SK-N-SH (cell line): ENCODE measurements at regions not wholly inside any gene's neighbourhood (a gene's known extent, or its start where the extent isn't known, plus 50 kb on each side); places are given as distances from the start of the nearest gene placed in this dataset.

Source experiments
- CTCF ChIA-PET: fragments of 300-600, 350-600 bp; formaldehyde crosslinking; extraction: SDS; loops from one replicate; lab custom pipeline; 2021; lab: Yijun Ruan, JAX
- POLR2A ChIA-PET: fragments of 350-600 bp; sonication (Branson Sonifier 250); formaldehyde crosslinking; extraction: SDS; loops from one replicate; lab custom pipeline; 2020; ENCODE audit warnings: antibody characterized with exemption, inconsistent platforms; lab: Yijun Ruan, JAX
- DNase-seq: peaks from one replicate; pipeline ENCODE4 v3.0.0; 2012
- H2AFZ ChIP-seq: fragments of 200-600 bp; sonication (generic); 2 replicates; pipeline ENCODE4 v1.8.1; 2016; ENCODE audit warnings: antibody characterized with exemption, mild to moderate bottlenecking, low read depth
- H3F3A ChIP-seq: fragments of 200-600 bp; sonication (generic); replicated peaks from 2 replicates; pipeline ENCODE3; 2016; ENCODE audit warnings: antibody characterized with exemption, mild to moderate bottlenecking; ENCODE audit not compliant: insufficient read depth
- H3K27ac ChIP-seq, 2 experiments: fragments of 200-500 bp in 1 of 2; fragments of 200-600 bp in 1 of 2; sonication (Bioruptor generic) in 1 of 2; sonication (generic), shearing (Covaris generic) in 1 of 2; 2 replicates each; pipeline versions ENCODE4 v1.5.1 to v1.6.1; 2014 to 2016; ENCODE audit warnings: low read depth in 2 of 2, inconsistent platforms in 1 of 2, low read length in 1 of 2, mild to moderate bottlenecking in 1 of 2, mixed read lengths in 1 of 2
- H3K27me3 ChIP-seq: fragments of 200-600 bp; sonication (generic), shearing (Covaris generic); 2 replicates; pipeline ENCODE4 v1.6.1; 2016; ENCODE audit warnings: mixed run types; ENCODE audit not compliant: insufficient read depth
- H3K36me3 ChIP-seq, 2 experiments: fragments of 200-500 bp in 1 of 2; fragments of 200-600 bp in 1 of 2; sonication (Bioruptor generic) in 1 of 2; sonication (generic) in 1 of 2; replicated peaks in 1 of 2; 2 replicates each; pipeline versions ENCODE3 to v1.5.1; 2014 to 2016; ENCODE audit warnings: low read length in 1 of 2, mild to moderate bottlenecking in 1 of 2; ENCODE audit not compliant: insufficient read depth in 2 of 2, control insufficient read depth in 1 of 2
- H3K4me1 ChIP-seq, 2 experiments: fragments of 200-500 bp in 1 of 2; fragments of 200-600 bp in 1 of 2; sonication (Bioruptor generic) in 1 of 2; sonication (generic), shearing (Covaris generic) in 1 of 2; 2 replicates each; pipeline versions ENCODE4 v1.5.1 to v1.6.1; 2014 to 2016; ENCODE audit warnings: low read depth in 1 of 2, low read length in 1 of 2, mixed run types in 1 of 2; ENCODE audit not compliant: insufficient read depth in 2 of 2, control insufficient read depth in 1 of 2
- H3K4me2 ChIP-seq: fragments of 200-600 bp; sonication (generic), shearing (Covaris generic); 2 replicates; pipeline ENCODE4 v1.6.1; 2017; ENCODE audit warnings: mixed run types
- H3K4me3 ChIP-seq, 2 experiments: fragments of 200-500 bp in 1 of 2; fragments of 200-600 bp in 1 of 2; sonication (Bioruptor generic) in 1 of 2; sonication (generic), shearing (Covaris generic) in 1 of 2; 2 replicates each; pipeline versions ENCODE4 v1.5.1 to v1.8.1; 2014 to 2016; ENCODE audit warnings: low read depth in 2 of 2, inconsistent platforms in 1 of 2, low read length in 1 of 2, mild to moderate bottlenecking in 1 of 2, mixed read lengths in 1 of 2, moderate library complexity in 1 of 2
- H3K79me2 ChIP-seq: fragments of 200-600 bp; sonication (generic); 2 replicates; pipeline ENCODE4 v1.8.1; 2017; ENCODE audit warnings: mild to moderate bottlenecking; ENCODE audit not compliant: insufficient read depth
- H3K9ac ChIP-seq: fragments of 200-600 bp; sonication (generic); 2 replicates; pipeline ENCODE4 v1.6.1; 2017; ENCODE audit warnings: mixed run types
- H3K9me2 ChIP-seq: fragments of 200-600 bp; sonication (generic); 2 replicates; pipeline ENCODE4 v1.6.1; 2017; ENCODE audit warnings: mixed run types
- H3K9me3 ChIP-seq: fragments of 200-600 bp; sonication (generic); 2 replicates; pipeline ENCODE4 v1.6.1; 2017; ENCODE audit warnings: mixed run types, mild to moderate bottlenecking, moderate library complexity
- H4K20me1 ChIP-seq: fragments of 200-600 bp; sonication (generic); 2 replicates; pipeline ENCODE4 v1.6.1; 2017; ENCODE audit warnings: mild to moderate bottlenecking, mixed run types; ENCODE audit not compliant: insufficient read depth
- CHD2 ChIP-seq: fragments of 150-350 bp; IDR thresholded peaks from 2 replicates; pipeline ENCODE4 v1.6.1; 2018; ENCODE audit warnings: low read length; ENCODE audit not compliant: partially characterized antibody
- EP300 ChIP-seq, 2 experiments: IDR thresholded peaks; 2 replicates each; pipeline versions ENCODE4 v1.4.0 to v1.6.1; 2012; ENCODE audit warnings: borderline replicate concordance in 1 of 2, low read depth in 1 of 2, low read length in 1 of 2
- FOXM1 ChIP-seq: IDR thresholded peaks from 2 replicates; pipeline ENCODE4 v1.4.0; 2012; ENCODE audit warnings: low read depth, mild to moderate bottlenecking
- GABPA ChIP-seq: IDR thresholded peaks from 2 replicates; pipeline ENCODE4 v1.4.0; 2012; ENCODE audit warnings: low read depth, mild to moderate bottlenecking
- JUND ChIP-seq: IDR thresholded peaks from 2 replicates; pipeline ENCODE4 v1.4.0; 2012
- MAX ChIP-seq: IDR thresholded peaks from 2 replicates; pipeline ENCODE4 v1.4.0; 2012; ENCODE audit warnings: low read depth
- MEF2A ChIP-seq: IDR thresholded peaks from 2 replicates; pipeline ENCODE4 v1.4.0; 2012; ENCODE audit warnings: low read depth, borderline replicate concordance
- MXI1 ChIP-seq: IDR thresholded peaks from 2 replicates; pipeline ENCODE4 v1.6.1; 2012; ENCODE audit warnings: mild to moderate bottlenecking, low read depth, low read length, improper control_type of control experiment
- POLR2AphosphoS5 ChIP-seq: IDR thresholded peaks from 2 replicates; pipeline ENCODE4 v1.6.1; 2012; ENCODE audit warnings: low read depth, low read length
- RAD21 ChIP-seq: IDR thresholded peaks from 2 replicates; pipeline ENCODE4 v1.6.1; 2012; ENCODE audit warnings: mild to moderate bottlenecking, low read length
- RFX5 ChIP-seq: IDR thresholded peaks from 2 replicates; pipeline ENCODE4 v1.6.1; 2012; ENCODE audit warnings: mild to moderate bottlenecking, improper control_type of control experiment, low read length
- RXRA ChIP-seq: IDR thresholded peaks from 2 replicates; pipeline ENCODE4 v1.4.0; 2012; ENCODE audit warnings: low read depth, mild to moderate bottlenecking, borderline replicate concordance
- SMC3 ChIP-seq: IDR thresholded peaks from 2 replicates; pipeline ENCODE4 v1.6.1; 2012; ENCODE audit warnings: low read depth, low read length, improper control_type of control experiment
- TAF1 ChIP-seq: IDR thresholded peaks from 2 replicates; pipeline ENCODE4 v1.6.1; 2012; ENCODE audit warnings: low read depth, mild to moderate bottlenecking, low read length, moderate library complexity, borderline replicate concordance
- TCF12 ChIP-seq: IDR thresholded peaks from 2 replicates; pipeline ENCODE4 v1.4.0; 2012
- TEAD4 ChIP-seq: IDR thresholded peaks from 2 replicates; pipeline ENCODE4 v1.4.0; 2012; ENCODE audit warnings: mild to moderate bottlenecking, borderline replicate concordance; ENCODE audit not compliant: insufficient read depth
- ZBTB33 ChIP-seq: IDR thresholded peaks from 2 replicates; pipeline ENCODE4 v1.4.0; 2012; ENCODE audit warnings: low read depth, borderline replicate concordance
- WGBS: methylation state at CpG from one replicate; pipeline ENCODE4 v1.1.6; 2017; ENCODE audit warnings: low lambda C conversion rate; 5-methylcytosine and 5-hydroxymethylcytosine counted together
- TF ChIP-seq, protein P1 (sequence below): IDR thresholded peaks from 2 replicates; pipeline ENCODE4 v1.4.0; 2012; ENCODE audit warnings: low read depth, borderline replicate concordance
- TF ChIP-seq, protein P2 (sequence below): IDR thresholded peaks from 2 replicates; pipeline ENCODE4; 2012
- TF ChIP-seq, protein P3 (sequence below): fragments of 150-350 bp; IDR thresholded peaks from 2 replicates; pipeline ENCODE4 v1.6.1; 2016; ENCODE audit warnings: mild to moderate bottlenecking, low read depth, low read length

- no peaks in the 10 kb centered on the region for H3K79me2 ChIP-seq
- POLR2A ChIA-PET = no interaction called here
- peaks cover 0 to 11% of the 10 kb centered on the region in 2 experiments; a peak in 1 of 4 replicates for H3K4me1 ChIP-seq
- 20% methylated on average over 4 of the region's 4 CpGs for WGBS
- no peaks in the 10 kb centered on the region for H3K36me3 ChIP-seq
- H2AFZ ChIP-seq = no peak overlapping the region
- no peak overlapping the region for H3K27ac ChIP-seq
- TF ChIP-seq EP300 (IDR thresholded peaks at IDR 0.05; ENCODE audit: borderline replicate concordance in 1 of 2, low read depth in 1 of 2, low read length in 1 of 2) (no peak), TCF12 (0 out of 2 replicates have a peak, but pooled peaks have one; percentile 14), JUND (0 out of 2 replicates have a peak, but pooled peaks have one; percentile 1)
- no peaks in the 10 kb centered on the region for H3K9me2 ChIP-seq
- no peak overlapping the region for H3K4me2 ChIP-seq
- no peaks in the 10 kb centered on the region for H3K27me3 ChIP-seq
- H3K9me3 ChIP-seq = no peaks in the 10 kb centered on the region
- no peak for DNase-seq
- H4K20me1 ChIP-seq = no peaks in the 10 kb centered on the region
- no peaks in the 10 kb centered on the region for H3F3A ChIP-seq
- H3K4me3 ChIP-seq = no peak overlapping the region
- CTCF ChIA-PET = no interaction called here
- no peak overlapping the region for H3K9ac ChIP-seq
These were observed 405.7 kb downstream of the FBXO15 start for GRCh38 chr18:73741946-73742345.

GRCh38 chr18:73739098-73739497 lies 408.5 kb downstream of the FBXO15 start:
- Histone ChIP-seq H3K4me3 (no peak overlapping the region), H3K4me1 (peaks cover 0 to 11% of the 10 kb centered on the region in 2 experiments; a peak in 1 of 4 replicates), H3K9me2 (no peaks in the 10 kb centered on the region), H3K27me3 (no peaks in the 10 kb centered on the region), H3K4me2 (no peak overlapping the region), H2AFZ (peak overlapping the region; percentile 10; the same call in 1 of the 2 replicates), H3K27ac (no peak overlapping the region), H3K9ac (no peak overlapping the region), H4K20me1 (no peaks in the 10 kb centered on the region), H3F3A (no peaks in the 10 kb centered on the region), H3K36me3 (no peaks in the 10 kb centered on the region), H3K79me2 (no peaks in the 10 kb centered on the region), H3K9me3 (no peaks in the 10 kb centered on the region)
- ChIA-PET POLR2A (no interaction called here), CTCF (no interaction called here)
- WGBS = 14% methylated on average over 3 of the region's 3 CpGs
- DNase-seq = no peak
- TF ChIP-seq MEF2A (peak; percentile 28; the same call in 1 of the 2 replicates), CHD2 (no peak), ZBTB33 (no peak), POLR2AphosphoS5 (no peak), JUND (peak; percentile 43), SMC3 (no peak), FOXM1 (no peak), RAD21 (no peak), TEAD4 (no peak), TCF12 (0 out of 2 replicates have a peak, but pooled peaks have one; percentile 30), TAF1 (no peak), GABPA (no peak), RXRA (no peak), MXI1 (no peak), MAX (no peak), RFX5 (no peak)
- TF ChIP-seq, protein P1, sequence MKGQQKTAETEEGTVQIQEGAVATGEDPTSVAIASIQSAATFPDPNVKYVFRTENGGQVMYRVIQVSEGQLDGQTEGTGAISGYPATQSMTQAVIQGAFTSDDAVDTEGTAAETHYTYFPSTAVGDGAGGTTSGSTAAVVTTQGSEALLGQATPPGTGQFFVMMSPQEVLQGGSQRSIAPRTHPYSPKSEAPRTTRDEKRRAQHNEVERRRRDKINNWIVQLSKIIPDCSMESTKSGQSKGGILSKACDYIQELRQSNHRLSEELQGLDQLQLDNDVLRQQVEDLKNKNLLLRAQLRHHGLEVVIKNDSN = no peak
- TF ChIP-seq, protein P2, sequence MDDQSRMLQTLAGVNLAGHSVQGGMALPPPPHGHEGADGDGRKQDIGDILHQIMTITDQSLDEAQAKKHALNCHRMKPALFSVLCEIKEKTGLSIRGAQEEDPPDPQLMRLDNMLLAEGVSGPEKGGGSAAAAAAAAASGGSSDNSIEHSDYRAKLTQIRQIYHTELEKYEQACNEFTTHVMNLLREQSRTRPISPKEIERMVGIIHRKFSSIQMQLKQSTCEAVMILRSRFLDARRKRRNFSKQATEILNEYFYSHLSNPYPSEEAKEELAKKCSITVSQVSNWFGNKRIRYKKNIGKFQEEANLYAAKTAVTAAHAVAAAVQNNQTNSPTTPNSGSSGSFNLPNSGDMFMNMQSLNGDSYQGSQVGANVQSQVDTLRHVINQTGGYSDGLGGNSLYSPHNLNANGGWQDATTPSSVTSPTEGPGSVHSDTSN = 0 out of 2 replicates have a peak, but pooled peaks have one; percentile 9
- TF ChIP-seq, protein P3, sequence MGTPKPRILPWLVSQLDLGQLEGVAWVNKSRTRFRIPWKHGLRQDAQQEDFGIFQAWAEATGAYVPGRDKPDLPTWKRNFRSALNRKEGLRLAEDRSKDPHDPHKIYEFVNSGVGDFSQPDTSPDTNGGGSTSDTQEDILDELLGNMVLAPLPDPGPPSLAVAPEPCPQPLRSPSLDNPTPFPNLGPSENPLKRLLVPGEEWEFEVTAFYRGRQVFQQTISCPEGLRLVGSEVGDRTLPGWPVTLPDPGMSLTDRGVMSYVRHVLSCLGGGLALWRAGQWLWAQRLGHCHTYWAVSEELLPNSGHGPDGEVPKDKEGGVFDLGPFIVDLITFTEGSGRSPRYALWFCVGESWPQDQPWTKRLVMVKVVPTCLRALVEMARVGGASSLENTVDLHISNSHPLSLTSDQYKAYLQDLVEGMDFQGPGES = no peak
